RWPE2 (cell line): ENCODE measurements at regions not wholly inside any gene's neighbourhood (a gene's known extent, or its start where the extent isn't known, plus 50 kb on each side); places are given as distances from the start of the nearest gene placed in this dataset.
A peak's percentile ranks its signal among the peaks of the same experiment; 100 is the strongest.

ENCODE experiments used
- ATAC-seq: fragments of 200-7000 bp; cut with Tn5 transposase; 3 replicates; pipeline ENCODE4 v1.9.1; 2021; ENCODE audit warnings: low read depth
- DNase-seq: peaks from one replicate; pipeline ENCODE4 v3.0.0-alpha.2; 2020; ENCODE audit warnings: low spot score
- H3K27ac ChIP-seq: fragments of 450-650 bp; 2 replicates; pipeline ENCODE4 v1.5.1; 2017; ENCODE audit warnings: mild to moderate bottlenecking; ENCODE audit not compliant: poor library complexity, severe bottlenecking
- H3K27me3 ChIP-seq: fragments of 250-450 bp; sonication (Bioruptor Pico); 2 replicates; pipeline ENCODE4 v1.5.1; 2021; ENCODE audit warnings: mild to moderate bottlenecking, moderate library complexity; ENCODE audit not compliant: insufficient read depth, poor library complexity, severe bottlenecking
- H3K36me3 ChIP-seq: fragments of 250-450 bp; sonication (Bioruptor Pico); 2 replicates; pipeline ENCODE4 v1.5.1; 2020; ENCODE audit warnings: low read depth, mild to moderate bottlenecking, moderate library complexity
- H3K4me1 ChIP-seq: fragments of 250-450 bp; sonication (Bioruptor Pico); 2 replicates; pipeline ENCODE4 v1.5.1; 2021; ENCODE audit warnings: mild to moderate bottlenecking, moderate library complexity; ENCODE audit not compliant: insufficient read depth, poor library complexity, severe bottlenecking
- H3K4me3 ChIP-seq: fragments of 250-450 bp; sonication (Bioruptor Pico); 2 replicates; pipeline ENCODE4 v1.5.1; 2021; ENCODE audit warnings: mild to moderate bottlenecking, moderate library complexity; ENCODE audit not compliant: severe bottlenecking
- H3K9me3 ChIP-seq: fragments of 250-450 bp; sonication (Bioruptor Pico); 2 replicates; pipeline ENCODE4 v1.5.1; 2021; ENCODE audit warnings: mild to moderate bottlenecking, moderate library complexity; ENCODE audit not compliant: severe bottlenecking
- CTCF ChIP-seq: fragments of 450-650 bp; IDR thresholded peaks from one replicate; pipeline ENCODE4 v1.5.1; 2017; ENCODE audit warnings: mild to moderate bottlenecking, moderate library complexity; ENCODE audit not compliant: poor library complexity, severe bottlenecking

DNA sequence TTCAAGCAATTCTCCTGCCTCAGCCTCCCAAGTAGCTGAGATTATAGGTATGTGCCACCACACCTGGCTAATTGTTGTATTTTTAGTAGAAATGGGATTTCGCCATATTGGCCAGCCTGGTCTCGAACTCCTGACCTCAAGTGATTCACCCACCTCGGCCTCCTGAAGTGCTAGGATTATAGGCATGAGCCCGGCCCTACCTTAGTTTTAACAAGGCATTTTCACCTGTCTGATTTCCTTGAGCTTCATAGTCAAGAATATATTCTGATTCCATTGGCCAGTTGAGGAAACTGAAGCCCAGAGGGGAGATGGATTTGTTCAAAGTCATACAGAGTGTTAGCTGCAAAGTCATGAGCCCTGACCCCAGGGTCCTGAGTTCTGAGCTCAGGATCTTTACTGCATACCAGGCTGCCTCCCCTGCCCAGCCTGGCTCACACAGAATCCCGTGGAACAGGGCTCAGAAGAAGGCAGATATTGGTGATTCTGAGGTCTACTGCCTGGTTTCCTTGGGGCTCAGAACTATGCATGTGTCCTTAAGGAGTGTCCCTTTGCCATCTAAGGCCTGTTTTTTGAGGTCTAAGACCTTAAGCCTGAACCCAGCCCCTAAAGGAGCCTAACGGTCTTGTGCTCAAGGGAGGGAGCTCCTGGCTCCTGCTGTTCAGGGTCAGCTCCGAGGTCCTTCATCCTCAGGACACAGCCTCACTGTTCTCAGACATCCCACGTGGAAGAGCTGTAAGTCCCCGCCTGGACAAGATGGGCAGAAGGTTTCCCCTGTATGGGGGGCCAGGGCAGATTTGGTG is 134.4 kb downstream of the SMAD6 start:
- no peak overlapping the region for H3K27ac ChIP-seq
- ATAC-seq (no peak), DNase-seq (peak; percentile 50)
- no peak overlapping the region for H3K4me3 ChIP-seq
- no peak for TF ChIP-seq CTCF
- peaks cover 10% of the 10 kb centered on the region for H3K4me1 ChIP-seq
- no peaks in the 10 kb centered on the region for H3K36me3 ChIP-seq
- H3K9me3 ChIP-seq: no peaks in the 10 kb centered on the region
- no peaks in the 10 kb centered on the region for H3K27me3 ChIP-seq

DNA sequence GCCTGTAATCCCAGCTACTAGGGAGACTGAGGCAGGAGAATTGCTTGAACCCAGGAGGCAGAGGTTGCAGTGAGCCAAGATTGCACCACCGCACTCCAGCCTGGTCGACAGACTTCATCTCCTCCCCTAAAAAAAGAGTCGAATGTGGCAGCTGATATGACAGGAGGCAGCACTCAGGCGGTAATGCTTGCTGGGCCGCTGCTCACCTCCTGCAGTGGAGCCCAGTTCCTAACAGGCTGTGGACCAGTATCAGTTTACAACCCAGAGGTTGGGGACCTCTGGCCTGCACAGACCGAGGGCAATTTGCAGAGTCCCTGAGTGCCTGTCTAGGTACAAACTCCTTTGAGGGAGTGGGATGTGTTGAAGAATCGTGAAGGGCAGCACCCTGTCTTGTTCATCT is 136.2 kb downstream of the SMAD6 start:
- DNase-seq (no peak), ATAC-seq (no peak)
- H3K27me3 ChIP-seq: no peaks in the 10 kb centered on the region
- H3K36me3 ChIP-seq: no peaks in the 10 kb centered on the region
- TF ChIP-seq CTCF: no peak
- H3K4me3 ChIP-seq: no peak overlapping the region
- H3K4me1 ChIP-seq: peaks cover 7% of the 10 kb centered on the region
- no peaks in the 10 kb centered on the region for H3K9me3 ChIP-seq
- no peak overlapping the region for H3K27ac ChIP-seq

DNA sequence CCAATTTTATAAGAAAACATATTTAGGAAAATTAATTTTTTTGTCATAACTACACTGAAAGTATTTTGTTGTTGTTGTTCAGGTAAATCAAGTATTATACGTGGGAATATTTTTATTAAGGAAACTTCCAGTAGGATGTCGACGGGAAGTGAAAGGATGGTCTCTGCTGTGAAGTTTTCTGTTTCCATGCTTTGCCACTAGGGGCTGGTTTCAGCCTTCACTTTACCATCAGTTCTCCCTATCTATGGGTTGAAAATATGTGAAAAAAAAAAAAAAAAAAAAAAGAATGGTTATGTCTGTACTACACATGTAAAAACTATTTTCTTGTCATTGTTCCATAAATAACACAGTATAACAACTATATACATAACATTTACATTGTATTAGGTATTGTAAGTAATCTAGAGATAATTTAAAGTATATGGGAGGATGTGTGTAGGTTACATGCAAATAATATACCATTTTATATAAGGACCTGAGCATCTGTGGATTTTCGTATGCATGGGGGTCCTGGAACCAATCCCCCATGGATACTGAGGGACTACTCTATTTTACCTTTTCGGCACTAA is 136.7 kb downstream of the SMAD6 start:
- TF ChIP-seq CTCF: peak; percentile 89
- Histone ChIP-seq H3K36me3 (no peaks in the 10 kb centered on the region), H3K27me3 (no peaks in the 10 kb centered on the region), H3K9me3 (no peaks in the 10 kb centered on the region), H3K4me1 (peaks cover 5% of the 10 kb centered on the region), H3K4me3 (no peak overlapping the region), H3K27ac (no peak overlapping the region)
- DNase-seq (no peak), ATAC-seq (no peak)

- no peaks in the 10 kb centered on the region for H3K27me3 ChIP-seq
- H3K27ac ChIP-seq: no peak overlapping the region
- peaks cover 5% of the 10 kb centered on the region for H3K4me1 ChIP-seq
- no peak for TF ChIP-seq CTCF
- H3K9me3 ChIP-seq: no peaks in the 10 kb centered on the region
- ATAC-seq (no peak), DNase-seq (no peak)
- no peaks in the 10 kb centered on the region for H3K36me3 ChIP-seq
- no peak overlapping the region for H3K4me3 ChIP-seq
Observed at GRCh38 chr15:66839506-66840112, 137.6 kb downstream of the SMAD6 start.
